ENCODE measurements at regions not wholly inside any gene's neighbourhood (a gene's known extent, or its start where the extent isn't known, plus 50 kb on each side); places are given as distances from the start of the nearest gene placed in this dataset.

GRCh38 chr15:96606617-96607016 lies 276.1 kb downstream of the NR2F2 start:
- TF ChIP-seq CTCF (IDR thresholded peaks at IDR 0.05; ENCODE audit: low read length), result no peak
- TF ChIP-seq EZH2 (optimal IDR thresholded peaks at IDR 0.05; ENCODE audit: low read depth, low read length), result no peak

All from MM.1S (cell line).